Cardiac muscle cell (in vitro differentiated cells and primary cell): ENCODE measurements at regions not wholly inside any gene's neighbourhood (a gene's known extent, or its start where the extent isn't known, plus 50 kb on each side); places are given as distances from the start of the nearest gene placed in this dataset.

Experiments used
- DNase-seq, 2 donors: peaks; one replicate each; pipeline versions ENCODE4 v3.0.0 to v3.0.0-alpha.2; 2010 to 2017; ENCODE audit warnings: low read depth in 1 of 2, low spot score in 1 of 2
- H3K27ac ChIP-seq: fragments of 200-600 bp; sonication (generic); 2 replicates; pipeline ENCODE4 v1.5.1; 2016
- H3K27me3 ChIP-seq: fragments of 200-600 bp; sonication (generic); 2 replicates; pipeline ENCODE4 v1.6.0; 2016; ENCODE audit warnings: control low read depth
- H3K36me3 ChIP-seq: fragments of 200-600 bp; sonication (generic); 2 replicates; pipeline ENCODE4 v1.5.1; 2016; ENCODE audit warnings: control low read depth
- H3K4me1 ChIP-seq: fragments of 200-600 bp; sonication (generic); 2 replicates; pipeline ENCODE4 v1.8.1; 2017; ENCODE audit warnings: low read depth, mild to moderate bottlenecking, mixed run types
- H3K4me3 ChIP-seq: fragments of 200-600 bp; sonication (generic); 2 replicates; pipeline ENCODE4 v1.5.1; 2016; ENCODE audit warnings: mild to moderate bottlenecking
- H3K9me3 ChIP-seq: fragments of 200-600 bp; sonication (generic); 2 replicates; pipeline ENCODE4 v1.5.1; 2017; ENCODE audit warnings: low read depth, mild to moderate bottlenecking, control low read depth
- CTCF ChIP-seq: IDR thresholded peaks from 2 replicates; pipeline ENCODE4 v1.5.1; 2012; ENCODE audit warnings: low read depth, mild to moderate bottlenecking, low read length

GRCh38 chr5:73301208-73301901 lies 128.4 kb downstream of the TMEM174 start:
- peaks cover 99% of the 10 kb centered on the region for H3K27me3 ChIP-seq
- no peak overlapping the region for H3K27ac ChIP-seq
- TF ChIP-seq CTCF: no peak
- H3K36me3 ChIP-seq: no peaks in the 10 kb centered on the region
- H3K9me3 ChIP-seq: no peaks in the 10 kb centered on the region
- H3K4me1 ChIP-seq: peaks cover 3% of the 10 kb centered on the region
- no peak overlapping the region for H3K4me3 ChIP-seq
- no peak for DNase-seq

- H3K4me3 ChIP-seq: no peak overlapping the region
- no peaks in the 10 kb centered on the region for H3K9me3 ChIP-seq
- H3K36me3 ChIP-seq: no peaks in the 10 kb centered on the region
- no peak overlapping the region for H3K27ac ChIP-seq
- H3K4me1 ChIP-seq: peaks cover 3% of the 10 kb centered on the region
- peaks cover 100% of the 10 kb centered on the region for H3K27me3 ChIP-seq
- no peak for DNase-seq
- no peak for TF ChIP-seq CTCF
Observed at GRCh38 chr5:73300337-73301207, 127.6 kb downstream of the TMEM174 start.

- DNase-seq: no peak
- H3K27ac ChIP-seq: no peak overlapping the region
- H3K4me1 ChIP-seq: peaks cover 3% of the 10 kb centered on the region
- H3K27me3 ChIP-seq: peaks cover 100% of the 10 kb centered on the region
- no peak for TF ChIP-seq CTCF
- H3K9me3 ChIP-seq: no peaks in the 10 kb centered on the region
- H3K36me3 ChIP-seq: no peaks in the 10 kb centered on the region
- H3K4me3 ChIP-seq: no peak overlapping the region
Observed at GRCh38 chr5:73299665-73300336, 126.8 kb downstream of the TMEM174 start.

GRCh38 chr5:73298772-73299630 lies 126.0 kb downstream of the TMEM174 start:
- H3K9me3 ChIP-seq: no peaks in the 10 kb centered on the region
- H3K4me3 ChIP-seq: peak overlapping the region; percentile 6
- peaks cover 100% of the 10 kb centered on the region for H3K27me3 ChIP-seq
- peak in 1 of 2 donors; percentile 54 for DNase-seq
- H3K4me1 ChIP-seq: peaks cover 3% of the 10 kb centered on the region
- no peak for TF ChIP-seq CTCF
- H3K27ac ChIP-seq: no peak overlapping the region
- H3K36me3 ChIP-seq: no peaks in the 10 kb centered on the region

- no peak overlapping the region for H3K27ac ChIP-seq
- H3K4me3 ChIP-seq: peak overlapping the region; percentile 6
- TF ChIP-seq CTCF: no peak
- no peaks in the 10 kb centered on the region for H3K36me3 ChIP-seq
- H3K9me3 ChIP-seq: no peaks in the 10 kb centered on the region
- DNase-seq: no peak
- peaks cover 100% of the 10 kb centered on the region for H3K27me3 ChIP-seq
- H3K4me1 ChIP-seq: peaks cover 3% of the 10 kb centered on the region
Observed at GRCh38 chr5:73298251-73298771, 125.3 kb downstream of the TMEM174 start.
